ENCODE measurements at regions not wholly inside any gene's neighbourhood (a gene's known extent, or its start where the extent isn't known, plus 50 kb on each side); places are given as distances from the start of the nearest gene placed in this dataset.

DNA sequence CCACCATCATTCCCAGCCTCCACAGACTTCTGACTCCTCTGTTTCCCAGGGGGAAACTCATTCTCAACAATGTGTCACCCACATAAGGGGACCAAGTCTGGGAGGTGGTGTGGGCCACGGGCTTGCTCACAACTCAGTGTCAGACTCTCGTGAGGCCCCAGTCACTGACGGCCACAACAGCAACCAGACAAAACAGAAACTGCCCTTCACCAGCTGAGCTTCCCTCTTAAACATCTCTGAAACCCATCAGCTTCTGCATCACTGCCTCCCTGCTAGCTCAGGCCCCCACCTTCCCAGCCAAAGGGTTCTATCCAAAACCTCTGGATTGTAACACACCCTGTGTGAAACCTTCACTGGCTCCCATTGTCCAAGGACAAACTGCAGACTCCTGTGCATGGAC, 273.4 kb downstream of the CDK5RAP2 start:
- TF ChIP-seq, protein P1, sequence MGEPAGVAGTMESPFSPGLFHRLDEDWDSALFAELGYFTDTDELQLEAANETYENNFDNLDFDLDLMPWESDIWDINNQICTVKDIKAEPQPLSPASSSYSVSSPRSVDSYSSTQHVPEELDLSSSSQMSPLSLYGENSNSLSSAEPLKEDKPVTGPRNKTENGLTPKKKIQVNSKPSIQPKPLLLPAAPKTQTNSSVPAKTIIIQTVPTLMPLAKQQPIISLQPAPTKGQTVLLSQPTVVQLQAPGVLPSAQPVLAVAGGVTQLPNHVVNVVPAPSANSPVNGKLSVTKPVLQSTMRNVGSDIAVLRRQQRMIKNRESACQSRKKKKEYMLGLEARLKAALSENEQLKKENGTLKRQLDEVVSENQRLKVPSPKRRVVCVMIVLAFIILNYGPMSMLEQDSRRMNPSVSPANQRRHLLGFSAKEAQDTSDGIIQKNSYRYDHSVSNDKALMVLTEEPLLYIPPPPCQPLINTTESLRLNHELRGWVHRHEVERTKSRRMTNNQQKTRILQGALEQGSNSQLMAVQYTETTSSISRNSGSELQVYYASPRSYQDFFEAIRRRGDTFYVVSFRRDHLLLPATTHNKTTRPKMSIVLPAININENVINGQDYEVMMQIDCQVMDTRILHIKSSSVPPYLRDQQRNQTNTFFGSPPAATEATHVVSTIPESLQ (CRISPR knock-in tag; IDR thresholded peaks at IDR 0.05), result no peak
- TF ChIP-seq, protein P2, sequence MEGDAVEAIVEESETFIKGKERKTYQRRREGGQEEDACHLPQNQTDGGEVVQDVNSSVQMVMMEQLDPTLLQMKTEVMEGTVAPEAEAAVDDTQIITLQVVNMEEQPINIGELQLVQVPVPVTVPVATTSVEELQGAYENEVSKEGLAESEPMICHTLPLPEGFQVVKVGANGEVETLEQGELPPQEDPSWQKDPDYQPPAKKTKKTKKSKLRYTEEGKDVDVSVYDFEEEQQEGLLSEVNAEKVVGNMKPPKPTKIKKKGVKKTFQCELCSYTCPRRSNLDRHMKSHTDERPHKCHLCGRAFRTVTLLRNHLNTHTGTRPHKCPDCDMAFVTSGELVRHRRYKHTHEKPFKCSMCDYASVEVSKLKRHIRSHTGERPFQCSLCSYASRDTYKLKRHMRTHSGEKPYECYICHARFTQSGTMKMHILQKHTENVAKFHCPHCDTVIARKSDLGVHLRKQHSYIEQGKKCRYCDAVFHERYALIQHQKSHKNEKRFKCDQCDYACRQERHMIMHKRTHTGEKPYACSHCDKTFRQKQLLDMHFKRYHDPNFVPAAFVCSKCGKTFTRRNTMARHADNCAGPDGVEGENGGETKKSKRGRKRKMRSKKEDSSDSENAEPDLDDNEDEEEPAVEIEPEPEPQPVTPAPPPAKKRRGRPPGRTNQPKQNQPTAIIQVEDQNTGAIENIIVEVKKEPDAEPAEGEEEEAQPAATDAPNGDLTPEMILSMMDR (IDR thresholded peaks at IDR 0.05), result no peak
- TF ChIP-seq, protein P3, sequence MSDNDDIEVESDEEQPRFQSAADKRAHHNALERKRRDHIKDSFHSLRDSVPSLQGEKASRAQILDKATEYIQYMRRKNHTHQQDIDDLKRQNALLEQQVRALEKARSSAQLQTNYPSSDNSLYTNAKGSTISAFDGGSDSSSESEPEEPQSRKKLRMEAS (CRISPR knock-in tag; IDR thresholded peaks at IDR 0.05), result no peak
- TF ChIP-seq TEAD4 (CRISPR knock-in tag; IDR thresholded peaks at IDR 0.05) (no peak), SMAD3 (CRISPR knock-in tag; IDR thresholded peaks at IDR 0.05; ENCODE audit: borderline replicate concordance) (no peak)
